ENCODE measurements at regions not wholly inside any gene's neighbourhood (a gene's known extent, or its start where the extent isn't known, plus 50 kb on each side); places are given as distances from the start of the nearest gene placed in this dataset.

DNA sequence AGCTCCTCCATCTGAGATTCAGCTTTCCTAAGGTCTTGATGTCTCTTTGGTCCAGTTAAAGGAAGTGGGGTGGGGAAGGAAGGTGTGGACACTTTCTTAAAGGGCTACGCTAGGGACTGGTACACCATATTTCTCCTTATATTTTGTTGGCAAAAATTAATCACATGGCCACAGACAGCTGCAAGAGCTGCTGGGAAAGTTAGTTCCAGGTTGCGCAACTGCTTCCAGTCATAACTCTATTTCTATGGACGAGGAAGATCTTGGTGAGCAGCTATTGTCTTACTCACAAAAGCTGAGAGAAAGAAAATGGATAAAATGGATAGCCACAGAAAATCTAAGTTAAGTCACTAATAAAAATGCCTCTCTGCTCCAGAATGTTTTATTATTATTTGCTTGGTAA, 60.7 kb upstream of the PPM1B start:
- TF ChIP-seq, protein P1, sequence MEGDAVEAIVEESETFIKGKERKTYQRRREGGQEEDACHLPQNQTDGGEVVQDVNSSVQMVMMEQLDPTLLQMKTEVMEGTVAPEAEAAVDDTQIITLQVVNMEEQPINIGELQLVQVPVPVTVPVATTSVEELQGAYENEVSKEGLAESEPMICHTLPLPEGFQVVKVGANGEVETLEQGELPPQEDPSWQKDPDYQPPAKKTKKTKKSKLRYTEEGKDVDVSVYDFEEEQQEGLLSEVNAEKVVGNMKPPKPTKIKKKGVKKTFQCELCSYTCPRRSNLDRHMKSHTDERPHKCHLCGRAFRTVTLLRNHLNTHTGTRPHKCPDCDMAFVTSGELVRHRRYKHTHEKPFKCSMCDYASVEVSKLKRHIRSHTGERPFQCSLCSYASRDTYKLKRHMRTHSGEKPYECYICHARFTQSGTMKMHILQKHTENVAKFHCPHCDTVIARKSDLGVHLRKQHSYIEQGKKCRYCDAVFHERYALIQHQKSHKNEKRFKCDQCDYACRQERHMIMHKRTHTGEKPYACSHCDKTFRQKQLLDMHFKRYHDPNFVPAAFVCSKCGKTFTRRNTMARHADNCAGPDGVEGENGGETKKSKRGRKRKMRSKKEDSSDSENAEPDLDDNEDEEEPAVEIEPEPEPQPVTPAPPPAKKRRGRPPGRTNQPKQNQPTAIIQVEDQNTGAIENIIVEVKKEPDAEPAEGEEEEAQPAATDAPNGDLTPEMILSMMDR (IDR thresholded peaks at IDR 0.05; ENCODE audit: extremely low read depth in 1 of 2, insufficient read depth in 1 of 2, low read depth in 1 of 2, low read length in 2 of 2) = no peak
- TF ChIP-seq POLR2AphosphoS5 (IDR thresholded peaks at IDR 0.05; ENCODE audit: insufficient read depth, low read depth, low read length) (no peak), FOS (IDR thresholded peaks at IDR 0.05; ENCODE audit: borderline replicate concordance, insufficient read depth, low read length) (no peak), POLR2A (IDR thresholded peaks at IDR 0.05; ENCODE audit: low read depth, low read length) (no peak), EZH2 (IDR thresholded peaks at IDR 0.05; ENCODE audit: borderline replicate concordance, low read depth, low read length, severe bottlenecking) (no peak), JUN (IDR thresholded peaks at IDR 0.05; ENCODE audit: borderline replicate concordance, insufficient read depth, insufficient read length, low read depth) (no peak), MYC (IDR thresholded peaks at IDR 0.05; ENCODE audit: low read depth, low read length) (no peak), GATA2 (IDR thresholded peaks at IDR 0.05; ENCODE audit: insufficient read depth, insufficient read length, low read depth, low read length) (no peak)
- TF ChIP-seq, protein P2, sequence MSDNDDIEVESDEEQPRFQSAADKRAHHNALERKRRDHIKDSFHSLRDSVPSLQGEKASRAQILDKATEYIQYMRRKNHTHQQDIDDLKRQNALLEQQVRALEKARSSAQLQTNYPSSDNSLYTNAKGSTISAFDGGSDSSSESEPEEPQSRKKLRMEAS (IDR thresholded peaks at IDR 0.05; ENCODE audit: insufficient read depth, insufficient read length) = no peak
